GM18951 (cell line): ENCODE measurements at regions not wholly inside any gene's neighbourhood (a gene's known extent, or its start where the extent isn't known, plus 50 kb on each side); places are given as distances from the start of the nearest gene placed in this dataset.

ENCODE experiments used
- POLR2A ChIP-seq: IDR thresholded peaks from 4 replicates; pipeline ENCODE4 v1.6.1; 2011; ENCODE audit warnings: mild to moderate bottlenecking; ENCODE audit not compliant: insufficient read length, insufficient read depth; ENCODE audit errors: extremely low read depth
- in situ Hi-C: fragments of 300-500 bp; cut with MboI; formaldehyde crosslinking; loops from one replicate; pipeline ENCODE4 v1.12.0; 2022; ENCODE audit warnings: low sequenced_read_pairs, mixed read lengths, inconsistent platforms; ENCODE audit not compliant: unreplicated experiment

GRCh38 chr21:24976238-24976637, 631.0 kb downstream of the MRPL39 start:
- in situ Hi-C loops, result no loop called here
- TF ChIP-seq POLR2A, result no peak

DNA sequence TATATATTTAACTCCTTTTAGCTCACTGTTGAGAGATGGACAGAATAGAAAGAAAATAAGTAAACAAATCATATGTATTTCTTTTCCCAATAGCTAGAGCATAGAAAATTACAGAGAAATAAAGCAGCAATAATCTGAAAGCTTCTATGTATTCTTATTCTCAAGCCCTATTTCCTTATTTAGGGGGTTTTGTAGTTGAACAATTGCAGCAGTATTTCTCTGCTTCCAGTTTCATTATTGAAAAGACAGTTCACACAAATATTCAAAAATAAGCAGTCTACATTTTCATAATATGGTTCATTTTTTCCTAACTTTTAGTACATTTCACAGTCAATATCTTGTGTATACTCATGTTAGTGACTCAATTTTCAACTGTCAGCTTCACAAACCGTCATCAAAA, 638.2 kb downstream of the MRPL39 start:
- no peak for TF ChIP-seq POLR2A
- in situ Hi-C loops, result no loop called here

- TF ChIP-seq POLR2A, result no peak
- in situ Hi-C loops, result no loop called here
These were observed 651.9 kb downstream of the MRPL39 start for GRCh38 chr21:24955275-24955961.

DNA sequence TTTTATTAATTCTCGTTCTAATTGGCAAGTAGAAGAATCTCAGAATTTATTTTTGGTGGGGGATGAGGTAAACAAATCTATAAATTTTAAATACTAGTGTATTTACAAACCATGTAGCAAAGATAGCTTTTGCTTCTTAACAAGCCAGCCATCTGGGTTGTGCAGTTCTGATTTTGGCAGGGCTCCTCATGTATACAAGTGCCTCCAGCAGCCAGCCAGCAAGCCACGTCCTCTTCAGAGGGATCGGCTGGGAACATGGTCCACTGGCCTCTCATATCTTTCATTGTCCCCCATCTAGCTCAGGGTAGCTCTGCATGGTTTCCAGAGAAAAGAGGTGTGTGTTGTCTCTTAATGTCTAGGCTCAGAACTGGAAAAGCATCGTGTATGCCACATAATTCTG, 659.1 kb downstream of the MRPL39 start:
- in situ Hi-C loops, result no loop called here
- TF ChIP-seq POLR2A, result no peak

GRCh38 chr21:24945910-24946309, 661.4 kb downstream of the MRPL39 start:
- no peak for TF ChIP-seq POLR2A
- in situ Hi-C loops, result no loop called here

DNA sequence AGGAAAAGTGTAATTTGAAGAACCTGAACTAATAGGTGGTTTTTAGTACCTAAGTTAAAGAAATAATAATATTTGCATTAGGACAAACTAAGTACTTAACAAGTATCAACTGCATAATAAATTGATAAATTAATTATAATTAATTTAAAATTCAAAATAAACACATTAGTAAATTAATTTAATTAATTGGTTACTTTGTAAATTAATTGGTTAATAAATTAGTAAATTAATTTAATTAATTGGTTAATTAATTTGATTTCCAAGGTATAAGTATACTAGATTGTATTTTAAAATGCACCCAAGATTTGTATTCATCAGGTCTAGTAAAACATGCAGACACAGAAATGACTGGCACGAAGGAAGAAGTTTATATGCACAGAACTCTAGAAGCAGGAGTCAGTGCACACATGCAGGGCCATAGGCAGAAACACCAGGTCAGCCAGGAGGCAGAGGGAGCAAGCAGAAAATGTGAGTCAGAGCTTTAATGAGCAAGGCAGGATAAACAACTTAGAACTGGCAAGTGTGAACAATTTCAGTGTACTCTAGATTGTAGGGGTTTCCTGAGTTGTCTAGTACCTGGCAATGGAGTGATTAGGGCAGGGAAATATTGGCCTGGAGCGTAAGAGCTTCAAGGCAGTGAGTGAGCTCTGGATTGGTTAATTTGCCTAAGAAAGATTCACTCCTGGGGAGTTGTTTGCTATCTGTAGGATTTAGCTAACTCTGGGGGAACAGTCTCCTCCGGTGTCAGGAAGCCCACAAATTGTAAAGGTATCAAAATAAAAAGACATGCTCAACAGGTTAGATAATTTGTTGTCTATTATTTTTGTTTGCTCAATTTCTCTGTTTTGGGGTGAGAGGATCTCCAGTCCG, 665.7 kb downstream of the MRPL39 start:
- in situ Hi-C loops, result no loop called here
- no peak for TF ChIP-seq POLR2A

DNA sequence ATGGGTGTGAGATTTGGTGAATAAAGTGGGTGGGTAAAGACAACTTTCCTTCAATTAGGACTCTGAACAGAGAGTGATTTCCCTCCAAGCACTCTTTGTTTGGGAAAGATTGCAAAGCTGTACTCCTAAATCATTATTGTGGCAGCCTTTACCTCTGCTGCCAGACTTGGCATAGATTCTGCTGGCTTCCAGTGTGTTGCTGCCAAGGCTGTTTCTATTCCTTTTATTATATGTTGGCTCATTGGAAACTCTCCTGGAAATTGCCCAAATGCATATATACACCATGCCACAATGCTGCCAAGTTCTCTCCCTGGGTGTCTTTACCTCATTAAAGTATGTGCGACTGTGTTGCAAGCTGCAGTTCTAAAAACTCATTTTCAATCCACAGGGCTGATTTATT, 668.0 kb downstream of the MRPL39 start:
- no peak for TF ChIP-seq POLR2A
- in situ Hi-C loops, result no loop called here

- in situ Hi-C loops, result no loop called here
- no peak for TF ChIP-seq POLR2A
These were observed 668.7 kb downstream of the MRPL39 start for GRCh38 chr21:24938573-24938972.

- no peak for TF ChIP-seq POLR2A
- in situ Hi-C loops, result no loop called here
These were observed 671.3 kb downstream of the MRPL39 start for GRCh38 chr21:24935991-24936390.

- TF ChIP-seq POLR2A, result no peak
- in situ Hi-C loops, result no loop called here
These were observed 696.7 kb downstream of the MRPL39 start for GRCh38 chr21:24910591-24910990.

- in situ Hi-C loops, result no loop called here
- no peak for TF ChIP-seq POLR2A
These were observed 703.2 kb downstream of the MRPL39 start for GRCh38 chr21:24903994-24904635.

DNA sequence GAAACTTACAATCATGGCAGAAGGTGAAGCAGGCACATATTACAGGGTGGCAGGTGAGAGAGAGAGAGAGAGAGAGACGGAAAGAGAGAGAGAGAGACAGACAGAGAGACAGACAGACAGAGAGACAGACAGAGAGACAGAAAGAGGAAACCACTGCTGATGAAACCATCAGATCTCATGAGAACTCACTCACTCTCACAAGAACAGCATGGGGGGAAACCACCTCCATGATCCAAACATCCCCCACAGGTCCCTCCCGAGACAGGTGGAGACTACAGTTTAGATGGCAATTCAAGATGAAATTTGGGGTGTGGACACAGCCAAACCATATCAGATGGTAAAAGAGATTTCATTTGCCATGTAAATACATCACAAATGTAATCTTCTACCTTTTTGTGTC, 708.1 kb downstream of the MRPL39 start:
- in situ Hi-C loops, result loop anchor here (5.0 to 10.0 kb wide), 2 partner anchors 143 to 406 kb away; no protein-coding TSS in a partner anchor

DNA sequence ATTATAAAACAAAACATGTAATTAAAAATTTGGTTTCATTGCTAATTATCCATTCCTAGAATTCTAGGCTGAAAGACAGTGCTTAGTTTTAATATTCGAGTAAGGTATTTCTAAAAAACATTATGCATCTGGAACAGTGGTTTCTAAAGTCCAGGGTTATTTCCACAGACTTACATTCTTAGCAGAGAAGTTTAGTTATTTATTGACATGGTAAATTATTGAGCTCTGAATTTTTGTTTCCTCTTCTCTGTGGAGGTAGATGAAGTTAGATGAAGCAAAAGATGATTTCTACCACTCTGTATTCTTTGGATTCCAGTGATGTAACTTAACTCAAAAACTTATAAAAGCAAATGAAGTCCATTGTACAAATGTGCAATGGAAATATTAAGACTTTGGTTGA, 709.4 kb downstream of the MRPL39 start:
- in situ Hi-C loops, result loop anchor here (5.0 to 10.0 kb wide), 2 partner anchors 144 to 407 kb away; no protein-coding TSS in a partner anchor
- TF ChIP-seq POLR2A, result no peak

More for the DNA sequence above, 708.1 kb downstream of the MRPL39 start:
- TF ChIP-seq POLR2A, result no peak

- TF ChIP-seq POLR2A, result no peak
- in situ Hi-C loops, result loop anchor here (5.0 to 10.0 kb wide), 2 partner anchors 146 to 408 kb away; no protein-coding TSS in a partner anchor
These were observed 710.6 kb downstream of the MRPL39 start for GRCh38 chr21:24896735-24897124.
